Skin of body (tissue), 1 donor: ENCODE measurements at regions not wholly inside any gene's neighbourhood (a gene's known extent, or its start where the extent isn't known, plus 50 kb on each side); places are given as distances from the start of the nearest gene placed in this dataset.

ENCODE experiments used
- DNase-seq: peaks from one replicate; lab custom pipeline; 2025; lab: John Stamatoyannopoulos, UW

GRCh38 chr12:130216031-130216430 lies 53.8 kb downstream of the FZD10 start:
- peak; percentile 12 for DNase-seq

- DNase-seq, result no peak
Observed at GRCh38 chr12:130218682-130219081, 56.4 kb downstream of the FZD10 start.

- no peak for DNase-seq
Observed at GRCh38 chr12:130219929-130220705, 57.9 kb downstream of the FZD10 start.

- DNase-seq, result no peak
Observed at GRCh38 chr12:130220706-130221100, 58.4 kb downstream of the FZD10 start.

GRCh38 chr12:130222519-130223218 lies 60.4 kb downstream of the FZD10 start:
- no peak for DNase-seq

- DNase-seq, result no peak
Observed at GRCh38 chr12:130223767-130224244, 61.5 kb downstream of the FZD10 start.

GRCh38 chr12:130224613-130225012 lies 62.3 kb downstream of the FZD10 start:
- DNase-seq, result no peak

- DNase-seq, result no peak
Observed at GRCh38 chr12:130225347-130225746, 63.1 kb downstream of the FZD10 start.

- DNase-seq, result no peak
Observed at GRCh38 chr12:130226126-130226525, 63.9 kb downstream of the FZD10 start.

GRCh38 chr12:130226771-130227170 lies 64.5 kb downstream of the FZD10 start:
- DNase-seq, result no peak

- no peak for DNase-seq
Observed at GRCh38 chr12:130227641-130228040, 65.4 kb downstream of the FZD10 start.

- DNase-seq, result no peak
Observed at GRCh38 chr12:130236446-130236845, 74.2 kb downstream of the FZD10 start.

- no peak for DNase-seq
Observed at GRCh38 chr12:130240831-130241590, 78.7 kb downstream of the FZD10 start.

GRCh38 chr12:130242506-130242905 lies 80.2 kb downstream of the FZD10 start:
- no peak for DNase-seq

GRCh38 chr12:130245251-130245650 lies 83.0 kb downstream of the FZD10 start:
- no peak for DNase-seq

GRCh38 chr12:130246560-130246959 lies 84.3 kb downstream of the FZD10 start:
- DNase-seq, result peak; percentile 3

GRCh38 chr12:130247634-130248237 lies 85.5 kb downstream of the FZD10 start:
- no peak for DNase-seq

GRCh38 chr12:130249376-130249775 lies 87.1 kb downstream of the FZD10 start:
- DNase-seq, result no peak

- DNase-seq, result no peak
Observed at GRCh38 chr12:130251236-130251780, 86.4 kb upstream of the PIWIL1 start.

- no peak for DNase-seq
Observed at GRCh38 chr12:130253866-130254265, 83.8 kb upstream of the PIWIL1 start.
